Progenitor cell of endocrine pancreas (in vitro differentiated cells): ENCODE measurements at regions not wholly inside any gene's neighbourhood (a gene's known extent, or its start where the extent isn't known, plus 50 kb on each side); places are given as distances from the start of the nearest gene placed in this dataset.

Experiments
- DNase-seq: peaks from one replicate; pipeline ENCODE4 v3.0.0; 2021; ENCODE audit warnings: low spot score; ENCODE audit not compliant: unreplicated experiment
- H3K27ac Mint-ChIP-seq: 2 replicates; pipeline ENCODE4 v1.8.0; 2021; ENCODE audit warnings: mild to moderate bottlenecking, moderate library complexity, mixed read lengths
- H3K27me3 Mint-ChIP-seq: 2 replicates; pipeline ENCODE4 v1.8.0; 2021; ENCODE audit warnings: mixed read lengths
- H3K36me3 Mint-ChIP-seq: 2 replicates; pipeline ENCODE4 v1.8.0; 2022; ENCODE audit warnings: mixed read lengths; ENCODE audit not compliant: insufficient read depth
- H3K4me1 Mint-ChIP-seq: 2 replicates; pipeline ENCODE4 v1.8.0; 2021; ENCODE audit warnings: low read depth, mixed read lengths
- H3K4me3 Mint-ChIP-seq: 2 replicates; pipeline ENCODE4 v1.8.0; 2021; ENCODE audit warnings: low read depth, mild to moderate bottlenecking, moderate library complexity, mixed read lengths
- H3K9me3 Mint-ChIP-seq: 2 replicates; pipeline ENCODE4 v1.8.0; 2021; ENCODE audit warnings: low read depth, mixed read lengths
- TF ChIP-seq, protein P1 (sequence below): fragments of 200-600 bp; sonication (generic); IDR thresholded peaks from one replicate; pipeline ENCODE4 v1.5.0; 2021; ENCODE audit warnings: antibody characterized with exemption, mild to moderate bottlenecking; ENCODE audit not compliant: unreplicated experiment

- H3K36me3 Mint-ChIP-seq, result no peaks in the 10 kb centered on the region
- DNase-seq, result no peak
- H3K4me1 Mint-ChIP-seq, result peaks cover 15% of the 10 kb centered on the region
- H3K27ac Mint-ChIP-seq, result no peak overlapping the region
- no peaks in the 10 kb centered on the region for H3K27me3 Mint-ChIP-seq
- TF ChIP-seq, protein P1, sequence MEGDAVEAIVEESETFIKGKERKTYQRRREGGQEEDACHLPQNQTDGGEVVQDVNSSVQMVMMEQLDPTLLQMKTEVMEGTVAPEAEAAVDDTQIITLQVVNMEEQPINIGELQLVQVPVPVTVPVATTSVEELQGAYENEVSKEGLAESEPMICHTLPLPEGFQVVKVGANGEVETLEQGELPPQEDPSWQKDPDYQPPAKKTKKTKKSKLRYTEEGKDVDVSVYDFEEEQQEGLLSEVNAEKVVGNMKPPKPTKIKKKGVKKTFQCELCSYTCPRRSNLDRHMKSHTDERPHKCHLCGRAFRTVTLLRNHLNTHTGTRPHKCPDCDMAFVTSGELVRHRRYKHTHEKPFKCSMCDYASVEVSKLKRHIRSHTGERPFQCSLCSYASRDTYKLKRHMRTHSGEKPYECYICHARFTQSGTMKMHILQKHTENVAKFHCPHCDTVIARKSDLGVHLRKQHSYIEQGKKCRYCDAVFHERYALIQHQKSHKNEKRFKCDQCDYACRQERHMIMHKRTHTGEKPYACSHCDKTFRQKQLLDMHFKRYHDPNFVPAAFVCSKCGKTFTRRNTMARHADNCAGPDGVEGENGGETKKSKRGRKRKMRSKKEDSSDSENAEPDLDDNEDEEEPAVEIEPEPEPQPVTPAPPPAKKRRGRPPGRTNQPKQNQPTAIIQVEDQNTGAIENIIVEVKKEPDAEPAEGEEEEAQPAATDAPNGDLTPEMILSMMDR, result no peak
- peaks cover 19% of the 10 kb centered on the region for H3K9me3 Mint-ChIP-seq
- H3K4me3 Mint-ChIP-seq, result no peak overlapping the region
Measured at GRCh38 chr2:168402531-168402930, 53.5 kb upstream of the CERS6 start.

DNA sequence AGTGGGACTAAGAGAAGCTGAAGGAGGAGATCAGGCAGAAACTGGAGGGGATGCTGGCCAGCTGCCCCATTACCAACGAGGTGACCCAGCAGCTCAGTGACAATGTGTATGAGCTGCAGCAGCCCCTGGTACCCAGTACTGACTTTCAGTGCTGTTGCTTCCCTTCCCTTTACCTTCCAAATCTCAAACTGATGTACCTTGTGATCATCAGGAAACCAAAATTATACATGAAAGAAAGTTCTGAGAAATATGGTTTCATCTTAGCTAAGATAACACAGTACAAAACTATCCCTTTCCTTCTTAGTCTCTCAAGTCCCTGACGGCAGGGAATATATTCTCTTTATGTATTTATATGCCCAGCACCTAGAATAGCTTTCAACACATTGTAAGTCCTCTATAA, 52.3 kb upstream of the CERS6 start:
- no peak overlapping the region for H3K4me3 Mint-ChIP-seq
- no peaks in the 10 kb centered on the region for H3K36me3 Mint-ChIP-seq
- TF ChIP-seq, protein P1, result no peak
- no peak for DNase-seq
- H3K4me1 Mint-ChIP-seq, result peaks cover 15% of the 10 kb centered on the region
- H3K9me3 Mint-ChIP-seq, result peaks cover 28% of the 10 kb centered on the region
- no peaks in the 10 kb centered on the region for H3K27me3 Mint-ChIP-seq
- no peak overlapping the region for H3K27ac Mint-ChIP-seq

- Mint-ChIP-seq H3K9me3 (peaks cover 28% of the 10 kb centered on the region), H3K4me3 (no peak overlapping the region), H3K27ac (no peak overlapping the region), H3K27me3 (no peaks in the 10 kb centered on the region), H3K4me1 (peaks cover 15% of the 10 kb centered on the region), H3K36me3 (no peaks in the 10 kb centered on the region)
- no peak for DNase-seq
- TF ChIP-seq, protein P1, result no peak
Measured at GRCh38 chr2:168404764-168405163, 51.3 kb upstream of the CERS6 start.
